Inflammatory macrophage treated with lipopolysaccharide for 1 hour (primary cell): ENCODE measurements at regions not wholly inside any gene's neighbourhood (a gene's known extent, or its start where the extent isn't known, plus 50 kb on each side); places are given as distances from the start of the nearest gene placed in this dataset.

Source experiments
- DNase-seq, 2 donors: peaks; one replicate each; pipeline ENCODE4 v3.0.0-alpha.2; 2020 to 2022

DNA sequence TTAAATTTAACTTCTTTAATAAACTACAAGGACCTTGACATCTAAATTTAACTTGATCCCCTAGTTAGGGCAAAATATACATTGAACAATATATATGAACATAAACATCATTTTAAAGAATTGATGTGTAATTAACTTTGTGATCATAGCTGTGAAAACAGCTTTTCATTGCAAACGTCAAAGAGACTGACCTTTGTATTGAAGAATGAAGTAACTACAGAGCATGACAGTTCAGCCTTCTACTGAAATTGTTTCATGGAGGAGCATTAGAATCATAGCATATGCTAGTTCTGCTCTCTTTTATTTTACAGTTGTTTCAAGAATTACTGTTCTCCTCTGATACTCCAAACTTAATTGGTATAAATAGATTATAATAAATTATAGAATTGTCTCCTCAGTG, 123.4 kb upstream of the PRR20A start:
- no peak for DNase-seq

- no peak for DNase-seq
These were observed 121.8 kb upstream of the PRR20A start for GRCh38 chr13:57018915-57019314.

DNA sequence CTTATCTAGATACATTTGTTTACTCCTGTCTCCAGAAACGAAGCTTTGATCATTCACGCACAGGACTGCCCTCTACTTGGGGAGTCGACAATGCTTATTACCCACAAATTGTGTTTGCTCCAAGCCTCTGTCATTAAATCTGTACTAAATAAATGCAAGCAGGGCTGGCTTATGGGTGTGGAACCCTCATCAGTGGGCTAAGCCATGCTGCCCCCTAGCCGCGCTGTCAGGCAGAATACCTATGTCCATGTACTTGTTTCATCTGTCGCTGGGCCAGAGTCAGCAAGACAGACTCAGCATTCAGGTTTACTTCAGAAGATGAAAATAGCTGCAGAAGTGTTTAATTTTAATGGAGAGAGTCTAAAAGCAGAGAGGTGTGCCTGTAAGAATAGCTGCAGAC, 110.0 kb upstream of the PRR20A start:
- no peak for DNase-seq

DNA sequence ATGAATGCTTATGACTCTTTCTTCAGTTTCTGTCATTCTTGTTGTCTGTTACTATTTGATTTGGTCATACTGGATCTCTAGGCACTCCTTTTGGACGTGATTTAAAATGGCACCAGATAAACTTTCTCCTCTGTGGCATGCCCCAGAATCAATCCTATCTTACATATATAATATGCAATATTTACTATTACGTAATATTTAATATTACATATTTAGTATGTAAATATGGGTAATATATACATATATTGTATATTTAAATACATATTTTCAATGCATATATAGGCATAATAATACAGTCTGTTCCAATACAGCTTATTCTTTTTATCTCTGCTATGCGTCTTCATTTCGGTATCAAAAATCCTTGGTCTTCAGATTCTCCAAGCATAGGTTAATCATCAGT, 104.4 kb upstream of the PRR20A start:
- no peak for DNase-seq

DNA sequence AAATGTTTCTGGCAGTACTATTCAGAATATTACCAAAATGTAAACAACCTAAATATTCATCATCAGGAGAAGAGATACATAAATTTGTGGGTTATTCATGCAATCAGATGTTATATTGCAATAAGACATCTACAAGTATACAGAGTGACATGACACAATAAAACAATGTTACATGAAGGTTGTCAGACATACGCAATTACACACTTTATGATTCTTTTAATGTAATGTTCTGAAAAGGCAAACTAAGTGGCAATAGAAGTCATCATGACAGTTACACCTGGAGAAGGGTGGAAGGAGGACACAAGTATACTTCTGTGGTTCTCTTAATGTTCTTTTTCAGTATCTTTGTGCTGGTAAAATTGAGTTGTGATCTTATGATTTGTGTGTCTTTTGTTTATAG, 95.8 kb upstream of the PRR20A start:
- no peak for DNase-seq

GRCh38 chr13:57045826-57046546, 94.7 kb upstream of the PRR20A start:
- no peak for DNase-seq

GRCh38 chr13:57056601-57057180, 84.0 kb upstream of the PRR20A start:
- no peak for DNase-seq

DNA sequence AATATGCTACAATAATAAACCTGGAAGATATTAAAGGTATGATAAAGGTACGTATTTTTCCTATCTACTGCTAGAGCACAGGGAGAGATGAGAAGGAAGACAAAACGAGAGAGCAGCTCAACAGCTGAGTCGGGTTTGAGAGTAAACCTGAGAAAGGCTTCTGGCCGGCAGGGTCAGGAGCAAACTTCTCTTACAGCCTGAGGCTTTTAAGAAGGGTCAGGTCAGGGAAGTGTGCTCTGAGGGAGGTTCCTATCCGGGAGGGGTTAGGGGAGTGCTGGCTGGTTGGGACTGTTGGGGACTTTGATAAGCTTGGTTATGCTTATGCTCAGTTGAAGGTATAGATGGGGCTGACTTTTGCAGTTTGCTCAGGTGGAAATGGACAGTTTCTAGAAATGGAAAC, 77.7 kb upstream of the PRR20A start:
- no peak for DNase-seq

- DNase-seq = no peak
These were observed 66.7 kb upstream of the PRR20A start for GRCh38 chr13:57073983-57074382.

DNA sequence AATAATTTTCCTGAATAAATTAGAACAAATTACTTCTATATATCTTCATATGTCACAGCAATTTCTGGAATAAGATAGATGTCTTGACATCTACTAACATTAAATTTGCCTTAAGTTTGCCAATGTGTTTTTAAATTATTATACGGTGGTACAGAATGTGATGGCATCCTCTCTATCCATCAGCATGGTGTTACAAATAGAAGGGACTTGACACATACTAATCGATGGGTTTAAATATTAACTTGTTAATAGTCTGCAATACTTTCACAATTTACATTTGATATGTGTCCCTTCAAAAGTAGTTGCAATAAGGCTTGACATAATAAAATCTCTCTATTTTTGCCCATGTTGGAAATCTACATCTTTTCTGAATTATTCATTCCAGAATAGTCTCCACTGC, 65.1 kb upstream of the PRR20A start:
- no peak for DNase-seq

DNA sequence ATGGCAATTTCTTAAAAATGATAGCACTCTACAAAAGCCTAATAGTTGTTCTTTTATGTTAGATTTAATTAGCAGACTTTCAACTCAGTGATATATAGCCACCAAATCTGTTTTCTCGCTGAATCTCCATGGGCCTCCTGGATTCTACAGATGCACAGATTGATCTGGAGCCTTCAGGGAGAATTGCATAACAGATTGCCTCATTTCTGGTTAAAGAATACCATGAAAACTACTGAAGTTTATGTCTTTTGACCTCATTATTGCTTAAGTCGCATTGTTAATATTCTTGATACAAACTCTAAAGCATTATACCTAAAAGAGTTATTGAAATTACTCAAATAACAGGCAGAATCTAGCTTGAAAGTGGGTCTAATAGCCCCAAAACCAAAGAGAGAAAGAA, 53.7 kb upstream of the PRR20A start:
- DNase-seq = no peak
